Karpas-422 (cell line): ENCODE measurements at regions not wholly inside any gene's neighbourhood (a gene's known extent, or its start where the extent isn't known, plus 50 kb on each side); places are given as distances from the start of the nearest gene placed in this dataset.

Experiments
- DNase-seq: peaks from one replicate; pipeline ENCODE4 v3.0.0-alpha.2; 2015
- H2AFZ ChIP-seq: fragments of 200-600 bp; sonication (generic); 2 replicates; pipeline ENCODE4 v1.6.1; 2014; ENCODE audit warnings: antibody characterized with exemption, low read length, mixed read lengths
- H3K27ac ChIP-seq: fragments of 200-600 bp; sonication (generic); 2 replicates; pipeline ENCODE4 v1.5.1; 2014; ENCODE audit warnings: mild to moderate bottlenecking, low read length, moderate library complexity
- H3K27me3 ChIP-seq: fragments of 200-600 bp; sonication (generic); 2 replicates; pipeline ENCODE4 v1.6.1; 2014; ENCODE audit warnings: low read length, mixed read lengths
- H3K36me3 ChIP-seq: fragments of 200-600 bp; sonication (generic); 2 replicates; pipeline ENCODE4 v1.6.1; 2014; ENCODE audit warnings: low read length, mixed read lengths; ENCODE audit not compliant: insufficient read depth
- H3K4me1 ChIP-seq: fragments of 200-600 bp; sonication (generic); 2 replicates; pipeline ENCODE4 v1.6.1; 2014; ENCODE audit warnings: mild to moderate bottlenecking, low read length, mixed read lengths
- H3K4me2 ChIP-seq: fragments of 200-600 bp; sonication (generic); 2 replicates; pipeline ENCODE4 v1.6.1; 2014; ENCODE audit warnings: low read length, low read depth, mild to moderate bottlenecking; ENCODE audit not compliant: poor library complexity, severe bottlenecking
- H3K4me3 ChIP-seq: fragments of 200-600 bp; sonication (generic); 2 replicates; pipeline ENCODE4 v1.5.1; 2014; ENCODE audit warnings: mild to moderate bottlenecking, antibody characterized with exemption, low read length, mixed read lengths
- H3K79me2 ChIP-seq: fragments of 200-600 bp; sonication (generic); 2 replicates; pipeline ENCODE4 v1.6.1; 2014; ENCODE audit warnings: mild to moderate bottlenecking, low read length, mixed read lengths
- H3K9ac ChIP-seq: fragments of 200-600 bp; sonication (generic); 2 replicates; pipeline ENCODE4 v1.6.0; 2014; ENCODE audit warnings: low read length
- H3K9me2 ChIP-seq: fragments of 200-600 bp; sonication (generic), shearing (Covaris generic); replicated peaks from 2 replicates; pipeline ENCODE4 v1.6.0; 2014; ENCODE audit warnings: mild to moderate bottlenecking, low read length, moderate library complexity; ENCODE audit not compliant: insufficient read depth
- H3K9me3 ChIP-seq: fragments of 300-700, 200-600 bp; sonication (generic); 2 replicates; pipeline ENCODE4 v1.6.1; 2014; ENCODE audit warnings: low read length, mixed read lengths
- H4K20me1 ChIP-seq: fragments of 200-600 bp; sonication (generic); 2 replicates; pipeline ENCODE4 v1.6.1; 2014; ENCODE audit warnings: mild to moderate bottlenecking, antibody characterized with exemption, low read length, low read depth; ENCODE audit not compliant: insufficient read depth

DNA sequence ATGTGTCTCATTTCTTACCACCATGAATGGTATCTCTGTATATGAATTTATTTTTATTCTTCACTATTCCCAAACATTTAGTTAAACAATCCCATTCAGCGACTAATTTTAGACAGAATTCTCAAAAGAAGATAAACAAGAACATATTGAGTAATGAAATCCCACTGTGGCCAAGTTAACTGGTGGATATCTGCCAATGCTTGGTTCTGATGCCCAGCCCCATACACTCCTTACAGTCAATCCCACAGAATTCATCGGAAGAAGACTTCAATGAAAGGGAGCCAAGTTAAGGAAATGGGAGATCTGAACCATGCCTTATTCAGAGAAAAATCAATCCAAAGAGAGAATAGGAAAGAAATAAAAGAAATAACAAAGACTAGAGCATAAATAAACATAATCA lies 518.0 kb downstream of the XPNPEP1 start:
- no peak overlapping the region for H3K4me3 ChIP-seq
- no peak overlapping the region for H3K27ac ChIP-seq
- no peak overlapping the region for H3K9ac ChIP-seq
- no peaks in the 10 kb centered on the region for H3K9me2 ChIP-seq
- no peak overlapping the region for H3K4me2 ChIP-seq
- H3K79me2 ChIP-seq: no peaks in the 10 kb centered on the region
- H4K20me1 ChIP-seq: no peaks in the 10 kb centered on the region
- H3K9me3 ChIP-seq: peaks cover 4% of the 10 kb centered on the region
- H3K4me1 ChIP-seq: no peaks in the 10 kb centered on the region
- no peaks in the 10 kb centered on the region for H3K36me3 ChIP-seq
- DNase-seq: no peak
- no peaks in the 10 kb centered on the region for H3K27me3 ChIP-seq
- no peak overlapping the region for H2AFZ ChIP-seq

DNA sequence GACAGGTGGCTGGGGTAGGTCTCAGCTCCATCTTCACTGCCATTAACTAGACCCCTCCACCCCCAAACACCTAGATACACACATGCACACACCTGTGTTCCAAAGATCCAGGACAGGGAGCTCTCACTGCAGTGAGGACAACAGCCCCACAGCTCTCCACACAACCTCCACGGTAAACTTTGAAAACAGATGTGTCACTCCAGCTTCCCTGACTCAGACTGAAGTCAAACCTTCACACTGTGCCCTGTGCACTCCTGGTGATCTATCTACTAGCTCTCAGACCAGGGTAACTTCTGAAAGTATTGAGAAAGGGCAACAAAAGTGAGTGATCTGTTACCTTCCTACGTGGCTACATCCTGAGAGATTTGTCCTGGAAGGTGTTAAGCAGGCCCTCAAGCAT lies 519.8 kb downstream of the XPNPEP1 start:
- no peak overlapping the region for H2AFZ ChIP-seq

DNA sequence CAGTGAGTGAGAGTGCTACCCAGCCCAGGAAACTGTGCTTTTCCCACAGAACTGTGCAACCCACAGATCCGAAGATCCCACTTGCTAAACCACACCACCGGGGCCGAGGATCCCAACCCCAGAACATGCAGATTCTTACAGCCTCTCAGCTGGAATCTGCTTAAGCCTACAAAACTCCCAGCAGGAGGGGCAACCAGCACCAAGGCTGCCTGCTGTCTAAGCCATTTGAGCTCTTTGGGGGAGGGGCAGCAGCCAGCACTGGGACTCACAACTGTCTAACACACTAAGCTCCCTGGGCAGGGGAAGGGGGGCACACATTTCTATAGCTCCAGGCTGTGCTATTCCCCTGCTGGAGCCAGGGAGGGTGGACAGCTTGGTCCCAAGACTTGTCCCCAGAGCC lies 529.9 kb downstream of the XPNPEP1 start:
- Histone ChIP-seq H3K4me1 (no peaks in the 10 kb centered on the region), H3K4me3 (no peak overlapping the region), H3K9me3 (peaks cover 4% of the 10 kb centered on the region; the same call in 1 of the 2 replicates), H3K9me2 (no peaks in the 10 kb centered on the region), H3K27me3 (no peaks in the 10 kb centered on the region), H3K36me3 (no peaks in the 10 kb centered on the region), H3K27ac (no peak overlapping the region), H3K4me2 (no peak overlapping the region), H3K79me2 (no peaks in the 10 kb centered on the region), H2AFZ (no peak overlapping the region), H3K9ac (no peak overlapping the region), H4K20me1 (no peaks in the 10 kb centered on the region)
- no peak for DNase-seq

More for the DNA sequence above, 519.8 kb downstream of the XPNPEP1 start:
- H3K79me2 ChIP-seq: no peaks in the 10 kb centered on the region
- peaks cover 4% of the 10 kb centered on the region for H3K9me3 ChIP-seq
- H3K27me3 ChIP-seq: no peaks in the 10 kb centered on the region
- no peak for DNase-seq
- H3K4me1 ChIP-seq: no peaks in the 10 kb centered on the region
- H3K4me2 ChIP-seq: no peak overlapping the region
- no peak overlapping the region for H3K4me3 ChIP-seq
- no peaks in the 10 kb centered on the region for H4K20me1 ChIP-seq
- H3K36me3 ChIP-seq: no peaks in the 10 kb centered on the region
- H3K9ac ChIP-seq: no peak overlapping the region
- no peaks in the 10 kb centered on the region for H3K9me2 ChIP-seq
- H3K27ac ChIP-seq: no peak overlapping the region

DNA sequence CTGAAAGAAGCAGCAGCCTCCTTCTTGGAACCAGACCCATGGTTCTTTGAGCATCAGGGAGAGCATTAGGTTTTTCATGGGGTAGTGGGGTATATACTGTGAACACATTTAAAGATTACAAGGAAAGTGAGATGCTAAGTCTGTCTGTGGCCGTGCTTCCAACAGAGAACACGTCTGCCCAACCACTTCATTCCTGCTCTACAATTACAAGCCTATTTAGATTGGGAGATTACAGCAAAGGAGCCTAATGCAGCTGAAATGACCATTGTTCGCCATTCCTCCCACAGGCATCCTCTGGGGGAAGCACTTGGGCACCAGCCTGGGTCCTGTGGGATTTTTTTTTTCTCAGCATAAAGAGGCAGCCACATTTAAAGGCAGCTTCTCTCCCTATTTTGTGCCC lies 536.4 kb downstream of the XPNPEP1 start:
- Histone ChIP-seq H3K9me3 (peaks cover 4% of the 10 kb centered on the region; the same call in 1 of the 2 replicates), H3K27ac (no peak overlapping the region), H3K4me3 (no peak overlapping the region), H3K4me1 (no peaks in the 10 kb centered on the region), H3K4me2 (no peak overlapping the region), H3K36me3 (no peaks in the 10 kb centered on the region), H4K20me1 (no peaks in the 10 kb centered on the region), H3K27me3 (no peaks in the 10 kb centered on the region), H2AFZ (no peak overlapping the region), H3K79me2 (no peaks in the 10 kb centered on the region), H3K9me2 (no peaks in the 10 kb centered on the region), H3K9ac (no peak overlapping the region)
- no peak for DNase-seq

DNA sequence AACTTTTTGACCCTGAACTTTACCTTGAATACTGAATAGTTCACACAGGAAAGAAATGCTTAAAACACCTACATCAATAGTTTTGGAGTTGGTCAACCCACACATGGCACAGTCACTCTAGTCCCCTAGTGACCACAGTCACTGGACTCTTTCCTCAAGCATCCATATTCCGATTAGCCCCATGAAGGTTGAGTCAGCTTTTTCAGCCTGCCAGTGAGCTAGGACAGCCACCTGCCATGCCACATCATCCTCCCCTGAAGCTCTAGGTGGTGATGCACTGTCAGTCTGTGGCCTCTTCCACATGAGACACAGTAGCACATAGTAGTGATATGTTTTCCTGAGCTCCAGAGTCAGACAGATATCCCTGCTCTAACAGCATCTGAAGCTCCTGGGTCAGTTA lies 537.2 kb downstream of the XPNPEP1 start:
- no peak for DNase-seq
- Histone ChIP-seq H3K9me2 (no peaks in the 10 kb centered on the region), H4K20me1 (no peaks in the 10 kb centered on the region), H3K4me3 (no peak overlapping the region), H3K4me1 (no peaks in the 10 kb centered on the region), H3K36me3 (no peaks in the 10 kb centered on the region), H3K27ac (no peak overlapping the region), H3K27me3 (no peaks in the 10 kb centered on the region), H3K9me3 (peaks cover 4% of the 10 kb centered on the region; the same call in 1 of the 2 replicates), H3K9ac (no peak overlapping the region), H3K79me2 (no peaks in the 10 kb centered on the region), H3K4me2 (no peak overlapping the region), H2AFZ (no peak overlapping the region)

DNA sequence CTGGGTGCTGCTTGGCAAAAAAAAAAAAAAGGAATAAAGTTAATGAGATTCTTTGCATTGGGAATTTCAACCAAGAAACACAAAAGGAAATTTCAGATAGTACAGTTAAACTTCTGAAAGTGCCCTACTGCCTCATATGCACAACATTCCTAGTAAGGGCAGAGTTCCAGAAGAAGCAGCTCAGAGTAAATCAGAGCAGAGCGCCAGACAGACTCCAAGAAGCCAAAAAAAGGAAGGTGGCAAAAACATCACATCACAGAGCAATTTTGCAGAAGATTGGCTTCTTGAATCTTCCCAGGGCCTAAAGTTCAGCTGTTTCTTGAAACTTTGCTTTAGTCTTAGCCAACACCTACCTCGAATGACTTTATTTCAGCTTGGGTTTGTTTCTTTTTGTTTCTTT lies 544.1 kb downstream of the XPNPEP1 start:
- Histone ChIP-seq H3K9ac (no peak overlapping the region), H3K79me2 (no peaks in the 10 kb centered on the region), H3K4me3 (no peak overlapping the region), H3K4me2 (no peak overlapping the region), H4K20me1 (no peaks in the 10 kb centered on the region), H3K36me3 (no peaks in the 10 kb centered on the region), H3K9me3 (no peaks in the 10 kb centered on the region), H3K9me2 (no peaks in the 10 kb centered on the region), H3K27me3 (no peaks in the 10 kb centered on the region), H2AFZ (no peak overlapping the region), H3K27ac (no peak overlapping the region), H3K4me1 (no peaks in the 10 kb centered on the region)
- DNase-seq: no peak

DNA sequence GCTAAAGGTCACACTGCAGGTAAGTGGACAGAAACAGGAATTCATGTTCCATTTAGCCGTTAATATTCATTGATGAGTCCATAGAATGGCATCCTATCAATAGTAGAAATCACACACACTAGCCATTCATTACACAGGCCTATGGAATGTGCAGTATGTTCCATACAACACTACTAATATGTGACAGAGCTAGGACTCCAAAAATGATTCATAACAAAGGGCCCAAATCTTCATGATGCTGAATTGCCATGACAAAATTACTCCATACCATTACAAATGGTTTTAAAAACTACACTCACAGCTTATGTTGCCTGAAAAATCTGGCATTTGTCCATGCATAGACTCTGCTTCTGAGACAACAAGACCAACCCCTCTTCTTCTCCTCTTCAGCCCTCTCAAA lies 549.1 kb downstream of the XPNPEP1 start:
- Histone ChIP-seq H2AFZ (no peak overlapping the region), H3K36me3 (no peaks in the 10 kb centered on the region), H3K4me3 (no peak overlapping the region), H3K27ac (no peak overlapping the region), H3K4me2 (no peak overlapping the region), H3K79me2 (no peaks in the 10 kb centered on the region), H3K9ac (no peak overlapping the region), H3K27me3 (no peaks in the 10 kb centered on the region), H3K4me1 (no peaks in the 10 kb centered on the region), H3K9me2 (no peaks in the 10 kb centered on the region), H4K20me1 (no peaks in the 10 kb centered on the region), H3K9me3 (no peaks in the 10 kb centered on the region)
- DNase-seq: no peak

DNA sequence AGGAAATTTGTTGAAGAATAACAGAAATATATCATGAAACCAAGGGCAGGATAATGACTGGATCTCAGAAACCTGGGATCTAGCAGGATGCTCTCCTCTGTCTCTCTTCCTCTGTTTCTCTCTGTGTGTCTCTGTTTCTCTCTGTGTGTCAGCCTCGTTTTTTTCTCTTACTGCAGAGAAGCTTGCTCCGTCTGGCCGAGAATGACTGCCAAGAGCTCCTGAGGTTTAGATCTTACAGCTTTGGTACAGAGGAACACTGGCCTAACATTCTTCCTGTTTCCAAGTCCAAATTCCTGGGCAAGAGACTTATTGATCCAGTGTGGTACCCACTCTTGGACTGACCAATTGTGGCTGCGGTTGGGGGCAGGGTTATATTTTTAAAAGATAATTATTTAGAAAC lies 564.0 kb downstream of the XPNPEP1 start:
- no peaks in the 10 kb centered on the region for H3K27me3 ChIP-seq
- H2AFZ ChIP-seq: no peak overlapping the region

DNA sequence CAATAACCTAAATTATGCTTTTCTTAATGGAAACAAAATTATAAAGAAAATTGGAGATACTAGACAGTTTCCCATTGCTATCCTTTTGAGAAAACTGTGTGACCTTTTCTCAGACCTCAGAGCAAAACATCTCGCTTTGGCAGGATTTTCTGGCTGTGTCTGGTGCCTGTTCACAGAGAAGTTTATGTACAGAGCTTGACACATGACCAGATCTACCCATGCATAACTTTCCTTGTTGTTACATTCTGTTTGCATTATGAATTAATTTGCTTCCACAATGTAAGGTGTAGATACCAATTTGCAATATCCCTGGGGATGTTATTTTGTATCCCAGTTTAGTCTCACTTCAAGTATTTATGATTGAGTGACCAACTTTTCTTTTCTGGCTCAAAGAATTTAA lies 565.0 kb downstream of the XPNPEP1 start:
- H3K4me3 ChIP-seq: no peak overlapping the region
- H3K9ac ChIP-seq: no peak overlapping the region
- no peaks in the 10 kb centered on the region for H3K36me3 ChIP-seq
- H3K4me2 ChIP-seq: no peak overlapping the region
- H3K79me2 ChIP-seq: no peaks in the 10 kb centered on the region
- H4K20me1 ChIP-seq: no peaks in the 10 kb centered on the region
- no peaks in the 10 kb centered on the region for H3K9me2 ChIP-seq
- H3K4me1 ChIP-seq: no peaks in the 10 kb centered on the region
- no peaks in the 10 kb centered on the region for H3K27me3 ChIP-seq
- H3K9me3 ChIP-seq: peaks cover 29% of the 10 kb centered on the region
- DNase-seq: no peak
- no peak overlapping the region for H2AFZ ChIP-seq
- no peak overlapping the region for H3K27ac ChIP-seq

More for the DNA sequence above, 564.0 kb downstream of the XPNPEP1 start:
- H4K20me1 ChIP-seq: no peaks in the 10 kb centered on the region
- peaks cover 29% of the 10 kb centered on the region for H3K9me3 ChIP-seq
- no peaks in the 10 kb centered on the region for H3K9me2 ChIP-seq
- H3K4me2 ChIP-seq: no peak overlapping the region
- H3K27ac ChIP-seq: no peak overlapping the region
- no peaks in the 10 kb centered on the region for H3K4me1 ChIP-seq
- no peak for DNase-seq
- no peaks in the 10 kb centered on the region for H3K79me2 ChIP-seq
- no peaks in the 10 kb centered on the region for H3K36me3 ChIP-seq
- H3K4me3 ChIP-seq: no peak overlapping the region
- H3K9ac ChIP-seq: no peak overlapping the region
